Osteoblast (primary cell): ENCODE measurements at regions not wholly inside any gene's neighbourhood (a gene's known extent, or its start where the extent isn't known, plus 50 kb on each side); places are given as distances from the start of the nearest gene placed in this dataset.

Experiments
- DNase-seq: peaks from one replicate; pipeline ENCODE4 v3.0.0; 2011; ENCODE audit warnings: low spot score, mixed read lengths; ENCODE audit not compliant: insufficient read length; ENCODE audit errors: missing footprints
- H2AFZ ChIP-seq: 2 replicates; pipeline ENCODE4 v1.6.0; 2011; ENCODE audit warnings: mild to moderate bottlenecking, low read length
- H3K27ac ChIP-seq: 2 replicates; pipeline ENCODE4 v1.5.1; 2011; ENCODE audit warnings: mild to moderate bottlenecking, low read depth, low read length, moderate library complexity
- H3K27me3 ChIP-seq: 2 replicates; pipeline ENCODE4 v1.6.0; 2012; ENCODE audit warnings: mild to moderate bottlenecking, control low read depth, inconsistent platforms, low read length, moderate library complexity; ENCODE audit not compliant: insufficient read depth
- H3K36me3 ChIP-seq: 2 replicates; pipeline ENCODE4 v1.5.1; 2011; ENCODE audit warnings: mild to moderate bottlenecking, low read length, control low read depth, moderate library complexity; ENCODE audit not compliant: insufficient read depth
- H3K4me1 ChIP-seq: 2 replicates; pipeline ENCODE4 v1.5.1; 2011; ENCODE audit warnings: mild to moderate bottlenecking, low read length, control low read depth, moderate library complexity; ENCODE audit not compliant: insufficient read depth
- H3K4me2 ChIP-seq: 2 replicates; pipeline ENCODE4 v1.6.0; 2011; ENCODE audit warnings: mild to moderate bottlenecking, low read length; ENCODE audit not compliant: insufficient read depth
- H3K4me3 ChIP-seq: fragments of 200-600 bp; sonication (generic); 3 replicates; pipeline ENCODE4 v1.5.1; 2012; ENCODE audit warnings: mild to moderate bottlenecking, low read length, inconsistent platforms; ENCODE audit not compliant: insufficient read depth
- H3K79me2 ChIP-seq: 2 replicates; pipeline ENCODE4 v1.6.0; 2012; ENCODE audit warnings: mild to moderate bottlenecking, low read length, control low read depth, inconsistent platforms; ENCODE audit not compliant: insufficient read depth
- H3K9me3 ChIP-seq: 2 replicates; pipeline ENCODE4 v1.5.1; 2011; ENCODE audit warnings: low read depth, low read length, control low read depth
- H4K20me1 ChIP-seq: 2 replicates; pipeline ENCODE4 v1.6.0; 2012; ENCODE audit warnings: mild to moderate bottlenecking, low read length, control low read depth; ENCODE audit not compliant: insufficient read depth
- TF ChIP-seq, protein P1 (sequence below): IDR thresholded peaks from 2 replicates; pipeline ENCODE4 v1.5.1; 2011; ENCODE audit warnings: mild to moderate bottlenecking, low read depth, low read length, moderate library complexity; ENCODE audit errors: extremely low read depth

DNA sequence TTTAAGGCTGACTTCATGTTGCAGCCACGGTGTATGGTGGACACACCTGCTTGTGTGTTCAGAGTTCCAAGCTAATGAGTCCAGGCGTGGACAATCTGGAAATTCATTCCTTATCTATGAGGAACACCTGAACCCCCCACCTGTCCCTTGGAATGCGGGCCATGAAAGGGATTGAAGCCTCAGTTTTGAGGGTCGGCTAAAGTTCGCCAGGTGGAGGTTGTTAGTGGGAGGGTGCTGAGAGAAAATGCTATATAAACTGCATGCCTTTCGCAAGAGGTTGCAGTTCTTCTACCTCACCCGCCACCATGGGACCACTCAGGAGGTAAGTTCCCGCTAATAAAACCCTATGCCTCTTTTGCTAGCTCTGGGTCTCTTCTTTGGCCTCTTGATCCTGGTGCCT lies 348.0 kb downstream of the BCL11B start:
- no peaks in the 10 kb centered on the region for H3K27me3 ChIP-seq
- no peaks in the 10 kb centered on the region for H3K36me3 ChIP-seq
- H3K4me2 ChIP-seq, result no peak overlapping the region
- no peaks in the 10 kb centered on the region for H4K20me1 ChIP-seq
- H3K4me3 ChIP-seq, result no peak overlapping the region
- H3K9me3 ChIP-seq, result no peaks in the 10 kb centered on the region
- DNase-seq, result no peak
- no peak overlapping the region for H3K27ac ChIP-seq
- TF ChIP-seq, protein P1, sequence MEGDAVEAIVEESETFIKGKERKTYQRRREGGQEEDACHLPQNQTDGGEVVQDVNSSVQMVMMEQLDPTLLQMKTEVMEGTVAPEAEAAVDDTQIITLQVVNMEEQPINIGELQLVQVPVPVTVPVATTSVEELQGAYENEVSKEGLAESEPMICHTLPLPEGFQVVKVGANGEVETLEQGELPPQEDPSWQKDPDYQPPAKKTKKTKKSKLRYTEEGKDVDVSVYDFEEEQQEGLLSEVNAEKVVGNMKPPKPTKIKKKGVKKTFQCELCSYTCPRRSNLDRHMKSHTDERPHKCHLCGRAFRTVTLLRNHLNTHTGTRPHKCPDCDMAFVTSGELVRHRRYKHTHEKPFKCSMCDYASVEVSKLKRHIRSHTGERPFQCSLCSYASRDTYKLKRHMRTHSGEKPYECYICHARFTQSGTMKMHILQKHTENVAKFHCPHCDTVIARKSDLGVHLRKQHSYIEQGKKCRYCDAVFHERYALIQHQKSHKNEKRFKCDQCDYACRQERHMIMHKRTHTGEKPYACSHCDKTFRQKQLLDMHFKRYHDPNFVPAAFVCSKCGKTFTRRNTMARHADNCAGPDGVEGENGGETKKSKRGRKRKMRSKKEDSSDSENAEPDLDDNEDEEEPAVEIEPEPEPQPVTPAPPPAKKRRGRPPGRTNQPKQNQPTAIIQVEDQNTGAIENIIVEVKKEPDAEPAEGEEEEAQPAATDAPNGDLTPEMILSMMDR, result no peak
- no peak overlapping the region for H2AFZ ChIP-seq
- no peaks in the 10 kb centered on the region for H3K4me1 ChIP-seq
- no peaks in the 10 kb centered on the region for H3K79me2 ChIP-seq

DNA sequence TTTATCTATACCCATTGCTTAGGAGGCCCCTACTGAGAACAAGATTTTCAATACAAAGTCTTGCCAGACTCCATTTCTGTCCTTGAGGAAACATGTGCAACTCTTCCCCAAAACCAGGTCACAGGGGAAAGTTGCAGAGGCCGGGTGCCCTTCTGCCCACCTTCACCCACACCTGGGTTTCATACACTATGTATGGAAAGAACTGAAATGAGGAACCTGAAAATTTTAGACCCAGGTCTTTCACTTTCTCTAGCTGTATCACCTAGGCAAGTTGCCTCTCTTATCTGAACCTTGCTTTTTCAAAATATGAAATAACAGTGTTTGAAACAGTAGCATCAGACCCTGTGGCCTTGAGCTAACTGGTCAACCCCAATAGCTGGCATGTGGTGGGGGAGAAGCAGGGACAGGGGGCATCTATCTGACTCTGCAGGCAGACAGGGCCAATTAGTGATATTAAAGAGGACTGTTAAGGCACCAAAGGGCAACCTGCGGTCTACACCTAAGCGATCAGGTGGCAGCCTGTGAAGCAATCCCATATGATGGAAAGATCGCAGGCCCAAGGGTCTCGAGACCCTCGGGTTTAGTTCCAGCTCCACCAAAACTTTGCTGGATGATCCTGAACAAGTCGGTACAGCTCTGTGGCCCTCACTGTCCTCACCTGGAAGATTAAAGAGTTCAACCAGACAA lies 346.5 kb downstream of the BCL11B start:
- no peak overlapping the region for H3K4me2 ChIP-seq
- H3K36me3 ChIP-seq, result no peaks in the 10 kb centered on the region
- TF ChIP-seq, protein P1, result no peak
- DNase-seq, result no peak
- no peaks in the 10 kb centered on the region for H4K20me1 ChIP-seq
- H3K27me3 ChIP-seq, result no peaks in the 10 kb centered on the region
- no peaks in the 10 kb centered on the region for H3K79me2 ChIP-seq
- H2AFZ ChIP-seq, result no peak overlapping the region
- no peaks in the 10 kb centered on the region for H3K4me1 ChIP-seq
- no peak overlapping the region for H3K4me3 ChIP-seq
- no peaks in the 10 kb centered on the region for H3K9me3 ChIP-seq
- H3K27ac ChIP-seq, result no peak overlapping the region

DNA sequence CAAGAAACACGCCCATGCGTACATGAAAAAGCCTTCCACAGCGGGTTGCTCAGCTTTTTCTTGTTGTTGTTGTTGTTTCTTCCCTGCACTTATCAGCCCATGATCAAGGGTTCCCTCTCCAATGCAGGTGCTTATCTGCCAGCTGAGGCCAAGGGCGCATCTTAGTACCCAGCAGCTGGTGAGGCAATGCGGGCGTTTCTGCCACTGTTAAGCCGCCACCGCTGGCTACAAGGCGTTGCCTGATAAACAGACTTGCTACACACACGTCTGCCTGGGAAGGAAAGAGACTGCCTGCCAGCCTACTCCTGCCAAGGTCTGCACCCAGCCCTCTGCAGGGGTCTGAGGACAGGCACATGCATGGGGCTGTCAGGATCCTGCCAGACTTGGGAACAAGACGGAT lies 345.9 kb downstream of the BCL11B start:
- Histone ChIP-seq H3K27ac (no peak overlapping the region), H3K4me1 (no peaks in the 10 kb centered on the region), H3K4me2 (no peak overlapping the region), H3K79me2 (no peaks in the 10 kb centered on the region), H3K9me3 (no peaks in the 10 kb centered on the region), H2AFZ (no peak overlapping the region), H4K20me1 (no peaks in the 10 kb centered on the region), H3K36me3 (no peaks in the 10 kb centered on the region), H3K27me3 (no peaks in the 10 kb centered on the region), H3K4me3 (no peak overlapping the region)
- no peak for DNase-seq
- TF ChIP-seq, protein P1, result no peak

DNA sequence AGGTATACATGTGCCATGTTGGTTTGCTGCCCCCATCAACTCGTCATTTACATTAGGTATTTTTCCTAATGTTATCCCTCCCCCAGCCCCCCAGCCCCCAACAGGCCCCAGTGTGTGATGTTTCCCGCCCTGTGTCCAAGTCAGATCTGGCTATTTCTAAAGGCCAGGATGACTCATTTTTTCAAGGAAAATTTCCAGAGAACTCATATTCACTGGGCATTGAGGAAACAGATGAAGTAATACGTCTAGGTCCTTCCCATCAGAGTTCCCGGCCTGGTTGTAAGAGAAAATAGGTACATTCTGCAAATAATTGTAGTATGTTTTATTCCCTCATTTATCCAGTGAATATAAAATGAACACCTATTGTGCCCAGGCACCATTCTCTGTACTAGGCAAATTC lies 345.2 kb downstream of the BCL11B start:
- Histone ChIP-seq H3K4me3 (no peak overlapping the region), H3K79me2 (no peaks in the 10 kb centered on the region), H3K9me3 (no peaks in the 10 kb centered on the region), H2AFZ (no peak overlapping the region), H3K27me3 (no peaks in the 10 kb centered on the region), H3K4me1 (no peaks in the 10 kb centered on the region), H3K36me3 (no peaks in the 10 kb centered on the region), H3K4me2 (no peak overlapping the region), H4K20me1 (no peaks in the 10 kb centered on the region), H3K27ac (no peak overlapping the region)
- TF ChIP-seq, protein P1, result no peak
- no peak for DNase-seq
